Thoracic aorta (tissue), 2 donors: ENCODE measurements at regions not wholly inside any gene's neighbourhood (a gene's known extent, or its start where the extent isn't known, plus 50 kb on each side); places are given as distances from the start of the nearest gene placed in this dataset.

Experiments used
- ATAC-seq: fragments of 150-250 bp; one replicate; pipeline ENCODE4 v1.8.0; 2017; ENCODE audit warnings: low read depth; ENCODE audit not compliant: insufficient number of reproducible peaks, low FRiP score
- DNase-seq: peaks from one replicate; pipeline ENCODE4 v3.0.0-alpha.2; 2020; ENCODE audit warnings: low spot score
- H3K27ac ChIP-seq, 2 donors: fragments of 200-600 bp; sonication (generic); 1 replicate in 1 of 2; 2 replicates in 1 of 2; pipeline ENCODE4 v1.5.1; 2016; ENCODE audit warnings: mild to moderate bottlenecking in 2 of 2, moderate library complexity in 2 of 2
- H3K27me3 ChIP-seq: fragments of 200-600 bp; sonication (generic); replicated peaks from 2 replicates; pipeline ENCODE4 v1.6.0; 2016; ENCODE audit warnings: mild to moderate bottlenecking; ENCODE audit not compliant: insufficient read depth
- H3K36me3 ChIP-seq: fragments of 200-600 bp; sonication (generic); one replicate; pipeline ENCODE4 v1.5.1; 2016
- H3K4me1 ChIP-seq, 2 donors: fragments of 200-600 bp; sonication (generic); 1 replicate in 1 of 2; 2 replicates in 1 of 2; pipeline versions ENCODE4 v1.5.1 to v1.6.0; 2016; ENCODE audit warnings: low read depth in 2 of 2, mild to moderate bottlenecking in 1 of 2; ENCODE audit not compliant: control insufficient read depth in 1 of 2
- H3K4me3 ChIP-seq: fragments of 200-600 bp; sonication (generic); 2 replicates; pipeline ENCODE4 v1.5.1; 2016; ENCODE audit warnings: mild to moderate bottlenecking
- H3K9me3 ChIP-seq: fragments of 200-600 bp; sonication (generic); 2 replicates; pipeline ENCODE4 v1.5.1; 2016
- TF ChIP-seq, protein P1 (sequence below): fragments of 200-600 bp; sonication (generic); IDR thresholded peaks from one replicate; pipeline ENCODE4 v1.5.1; 2019; ENCODE audit warnings: antibody characterized with exemption

DNA sequence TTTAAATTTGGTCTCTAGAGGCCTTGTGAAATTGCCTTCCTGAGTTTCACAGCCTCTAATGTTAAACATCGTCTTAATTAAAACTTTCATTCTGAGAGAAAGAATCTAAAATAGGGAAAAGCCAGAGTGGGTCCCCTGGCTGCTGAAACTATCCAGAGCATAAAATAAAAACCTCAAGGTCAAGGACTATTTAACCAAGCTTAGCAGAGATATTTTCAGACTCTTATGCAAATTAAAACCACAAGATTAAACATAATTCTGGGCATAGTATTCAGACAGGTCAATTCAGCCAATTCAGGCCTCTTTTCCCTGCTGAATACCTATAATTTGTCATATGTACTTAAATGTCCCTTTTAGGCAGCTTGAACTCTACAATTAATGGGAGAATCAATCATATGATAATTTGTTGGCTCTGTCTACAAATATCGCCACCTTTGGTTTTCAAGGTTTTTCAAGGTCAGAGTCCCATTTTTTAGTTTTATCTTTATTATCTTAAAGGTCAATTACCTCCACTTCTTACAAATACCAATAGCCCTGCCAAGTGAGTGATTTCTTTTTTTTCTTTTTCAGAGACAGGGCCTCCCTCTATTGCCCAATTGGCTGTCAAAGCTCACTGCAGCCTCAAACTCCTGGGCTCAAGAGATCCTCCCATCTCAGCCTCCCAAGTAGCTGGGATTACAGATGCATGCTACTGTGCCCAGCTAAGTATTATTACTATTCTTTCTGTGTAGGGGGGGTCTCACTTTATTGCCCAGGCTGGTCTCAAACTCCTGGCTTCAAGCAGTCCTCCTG lies 257.1 kb downstream of the PHLDA1 start:
- no peak for DNase-seq
- H3K27ac ChIP-seq = no peak overlapping the region

DNA sequence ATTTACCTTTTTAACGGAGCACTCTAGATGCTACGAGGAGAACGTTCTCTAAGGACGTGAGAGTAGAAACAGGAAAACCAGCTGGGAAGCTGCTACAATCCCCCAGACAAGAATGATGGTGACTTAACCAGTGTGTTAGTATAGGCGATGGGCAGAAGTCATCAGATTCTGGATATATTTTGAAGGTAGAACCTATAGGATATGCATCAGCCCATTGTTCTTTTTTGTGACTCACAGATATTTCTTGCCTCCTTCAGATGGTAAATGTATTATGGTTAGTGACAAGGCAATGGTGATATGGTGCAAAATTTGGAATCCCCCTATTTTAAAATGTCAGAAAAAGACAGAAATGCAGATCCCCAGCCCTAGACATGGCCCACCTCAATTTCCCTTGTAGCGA lies 258.2 kb downstream of the PHLDA1 start:
- Histone ChIP-seq H3K36me3 (no peaks in the 10 kb centered on the region), H3K9me3 (no peaks in the 10 kb centered on the region), H3K27me3 (no peaks in the 10 kb centered on the region), H3K4me3 (no peak overlapping the region), H3K4me1 (no peaks in the 10 kb centered on the region), H3K27ac (no peak overlapping the region)
- TF ChIP-seq, protein P1, sequence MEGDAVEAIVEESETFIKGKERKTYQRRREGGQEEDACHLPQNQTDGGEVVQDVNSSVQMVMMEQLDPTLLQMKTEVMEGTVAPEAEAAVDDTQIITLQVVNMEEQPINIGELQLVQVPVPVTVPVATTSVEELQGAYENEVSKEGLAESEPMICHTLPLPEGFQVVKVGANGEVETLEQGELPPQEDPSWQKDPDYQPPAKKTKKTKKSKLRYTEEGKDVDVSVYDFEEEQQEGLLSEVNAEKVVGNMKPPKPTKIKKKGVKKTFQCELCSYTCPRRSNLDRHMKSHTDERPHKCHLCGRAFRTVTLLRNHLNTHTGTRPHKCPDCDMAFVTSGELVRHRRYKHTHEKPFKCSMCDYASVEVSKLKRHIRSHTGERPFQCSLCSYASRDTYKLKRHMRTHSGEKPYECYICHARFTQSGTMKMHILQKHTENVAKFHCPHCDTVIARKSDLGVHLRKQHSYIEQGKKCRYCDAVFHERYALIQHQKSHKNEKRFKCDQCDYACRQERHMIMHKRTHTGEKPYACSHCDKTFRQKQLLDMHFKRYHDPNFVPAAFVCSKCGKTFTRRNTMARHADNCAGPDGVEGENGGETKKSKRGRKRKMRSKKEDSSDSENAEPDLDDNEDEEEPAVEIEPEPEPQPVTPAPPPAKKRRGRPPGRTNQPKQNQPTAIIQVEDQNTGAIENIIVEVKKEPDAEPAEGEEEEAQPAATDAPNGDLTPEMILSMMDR = no peak
- DNase-seq = no peak
- no peak for ATAC-seq

More for the DNA sequence above, 257.1 kb downstream of the PHLDA1 start:
- H3K9me3 ChIP-seq = no peaks in the 10 kb centered on the region
- H3K36me3 ChIP-seq = no peaks in the 10 kb centered on the region
- no peak for ATAC-seq
- no peaks in the 10 kb centered on the region for H3K27me3 ChIP-seq
- H3K4me1 ChIP-seq = no peaks in the 10 kb centered on the region
- TF ChIP-seq, protein P1 = no peak
- H3K4me3 ChIP-seq = no peak overlapping the region

DNA sequence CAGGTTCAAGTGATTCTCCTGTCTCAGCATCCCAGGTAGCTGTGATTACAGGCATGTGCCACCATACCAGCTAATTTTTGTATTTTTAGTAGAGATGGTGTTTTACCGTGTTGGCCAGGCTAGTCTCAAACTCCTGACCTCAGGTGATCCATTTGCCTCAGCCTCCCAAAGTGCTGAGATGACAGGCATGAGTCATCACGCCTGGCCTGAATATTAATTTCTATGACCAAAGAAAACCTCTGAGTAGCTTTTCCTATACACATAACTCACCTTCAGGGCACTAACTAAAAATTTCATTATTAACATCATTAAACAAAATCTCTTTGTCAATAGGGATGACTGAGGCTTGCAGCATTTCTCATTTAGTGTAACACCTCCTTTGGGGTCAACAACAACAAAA lies 259.6 kb upstream of the KRR1 start:
- ATAC-seq = no peak
- no peaks in the 10 kb centered on the region for H3K4me1 ChIP-seq

DNA sequence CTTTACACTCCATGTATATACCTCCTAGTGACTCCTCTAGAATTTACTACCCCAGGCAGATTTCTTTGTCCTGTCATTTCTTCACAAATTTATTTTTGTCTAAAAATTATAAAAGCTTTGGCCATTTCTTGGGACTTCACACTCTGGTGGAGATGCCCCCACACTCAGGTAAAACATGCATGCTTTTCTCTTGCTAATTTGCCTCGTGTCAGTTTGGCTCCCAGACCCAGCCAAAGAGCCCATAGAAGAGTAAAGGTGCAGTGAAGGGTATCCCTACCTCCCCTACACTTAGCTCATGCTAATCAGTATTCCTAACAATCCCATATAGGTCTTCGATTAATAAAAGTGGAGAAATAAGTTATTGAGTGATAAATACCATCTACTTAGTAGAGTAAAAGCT lies 256.5 kb upstream of the KRR1 start:
- no peak for ATAC-seq
- DNase-seq = no peak
- Histone ChIP-seq H3K27me3 (no peaks in the 10 kb centered on the region), H3K36me3 (no peaks in the 10 kb centered on the region), H3K4me1 (no peaks in the 10 kb centered on the region), H3K9me3 (no peaks in the 10 kb centered on the region), H3K4me3 (no peak overlapping the region), H3K27ac (no peak overlapping the region)
- TF ChIP-seq, protein P1 = no peak

More for the DNA sequence above, 259.6 kb upstream of the KRR1 start:
- Histone ChIP-seq H3K27me3 (no peaks in the 10 kb centered on the region), H3K4me3 (no peak overlapping the region), H3K36me3 (no peaks in the 10 kb centered on the region), H3K9me3 (no peaks in the 10 kb centered on the region), H3K27ac (no peak overlapping the region)
- TF ChIP-seq, protein P1 = no peak
- no peak for DNase-seq

DNA sequence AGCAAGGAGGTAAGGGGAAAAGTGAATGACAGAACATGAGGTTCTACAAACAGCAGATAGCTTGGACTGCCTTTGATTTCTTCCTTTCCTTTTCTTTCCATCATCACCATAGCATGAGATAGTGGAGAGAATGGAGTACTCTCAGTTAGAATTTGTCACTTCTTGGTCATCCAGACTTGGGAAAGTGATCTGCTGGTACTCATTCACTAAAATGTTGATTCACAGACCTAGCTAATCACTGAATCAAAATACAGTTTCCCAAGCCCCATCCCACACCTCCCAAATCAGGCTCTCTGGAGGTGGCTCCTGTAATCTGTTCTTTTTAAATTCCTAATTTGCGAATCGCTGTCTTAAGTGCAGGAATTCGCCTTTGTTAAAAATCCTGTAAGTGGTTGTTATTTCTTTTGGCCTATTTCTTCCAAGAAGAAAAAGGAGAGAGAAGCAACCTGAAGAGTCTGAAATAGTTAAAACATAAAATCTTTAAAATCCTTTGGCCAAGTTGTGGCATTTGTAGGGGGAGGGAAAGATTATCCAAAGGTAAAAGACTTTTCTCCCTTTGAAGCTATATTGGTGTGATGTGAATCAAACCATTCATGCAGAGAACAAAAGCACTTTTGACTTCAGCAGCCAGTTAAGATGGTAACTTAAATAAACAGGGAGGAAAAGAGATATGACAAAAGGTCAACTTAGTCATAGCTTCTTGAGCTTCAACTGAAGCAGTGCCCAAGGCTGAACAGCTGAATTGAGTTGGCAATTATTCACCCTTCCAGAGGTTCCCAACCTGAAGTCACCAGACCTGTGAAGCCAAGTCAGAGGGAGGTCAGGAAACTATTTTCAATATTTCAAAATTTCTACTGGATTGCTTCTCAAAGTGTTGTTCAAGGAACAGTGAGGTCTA lies 255.1 kb upstream of the KRR1 start:
- DNase-seq (no peak), ATAC-seq (no peak)
- H3K27me3 ChIP-seq = no peaks in the 10 kb centered on the region
- no peak overlapping the region for H3K27ac ChIP-seq
- H3K9me3 ChIP-seq = no peaks in the 10 kb centered on the region
- no peaks in the 10 kb centered on the region for H3K36me3 ChIP-seq
- no peaks in the 10 kb centered on the region for H3K4me1 ChIP-seq
- TF ChIP-seq, protein P1 = no peak
- no peak overlapping the region for H3K4me3 ChIP-seq
